GM19463 (cell line): ENCODE measurements at regions not wholly inside any gene's neighbourhood (a gene's known extent, or its start where the extent isn't known, plus 50 kb on each side); places are given as distances from the start of the nearest gene placed in this dataset.
"Not testable (repeated sequence)": the region's sequence is repeated elsewhere in the genome, so short reads cannot be mapped to it uniquely, and the experiment has no call there.

Source experiments
- ATAC-seq: cut with Tn5 transposase; IDR thresholded peaks from one replicate; pipeline ENCODE4 v1.9.1; 2021; ENCODE audit warnings: mild to moderate bottlenecking, moderate library complexity; ENCODE audit not compliant: unreplicated experiment

GRCh38 chr9:26669701-26670670, 222.6 kb downstream of the CAAP1 start:
- ATAC-seq = no peak

- ATAC-seq = no peak
Measured at GRCh38 chr9:26667882-26668281, 224.7 kb downstream of the CAAP1 start.

GRCh38 chr9:26665666-26666065, 226.9 kb downstream of the CAAP1 start:
- no peak for ATAC-seq

GRCh38 chr9:26664087-26664773, 228.4 kb downstream of the CAAP1 start:
- ATAC-seq = not testable (repeated sequence)

- ATAC-seq = no peak
Measured at GRCh38 chr9:26662476-26662875, 230.1 kb downstream of the CAAP1 start.

- no peak for ATAC-seq
Measured at GRCh38 chr9:26658476-26658875, 234.1 kb downstream of the CAAP1 start.

- ATAC-seq = no peak
Measured at GRCh38 chr9:26657958-26658357, 234.6 kb downstream of the CAAP1 start.

- ATAC-seq = no peak
Measured at GRCh38 chr9:26656003-26656870, 236.4 kb downstream of the CAAP1 start.

- ATAC-seq = no peak
Measured at GRCh38 chr9:26655166-26655565, 237.4 kb downstream of the CAAP1 start.

- ATAC-seq = no peak
Measured at GRCh38 chr9:26650325-26650724, 242.3 kb downstream of the CAAP1 start.

GRCh38 chr9:26643826-26644225, 248.8 kb downstream of the CAAP1 start:
- ATAC-seq = no peak

- no peak for ATAC-seq
Measured at GRCh38 chr9:26639761-26640160, 252.8 kb downstream of the CAAP1 start.

- ATAC-seq = no peak
Measured at GRCh38 chr9:26637101-26637500, 255.5 kb downstream of the CAAP1 start.

GRCh38 chr9:26613851-26614350, 278.7 kb downstream of the CAAP1 start:
- not testable (repeated sequence) for ATAC-seq

- ATAC-seq = no peak
Measured at GRCh38 chr9:26612211-26612610, 280.4 kb downstream of the CAAP1 start.

- no peak for ATAC-seq
Measured at GRCh38 chr9:26606756-26607155, 285.8 kb downstream of the CAAP1 start.

GRCh38 chr9:26605367-26605766, 287.2 kb downstream of the CAAP1 start:
- no peak for ATAC-seq

GRCh38 chr9:26604076-26604662, 288.4 kb downstream of the CAAP1 start:
- ATAC-seq = no peak

- ATAC-seq = no peak
Measured at GRCh38 chr9:26603617-26604016, 289.0 kb downstream of the CAAP1 start.

GRCh38 chr9:26597542-26598149, 295.0 kb downstream of the CAAP1 start:
- no peak for ATAC-seq
